Esophagus muscularis mucosa (tissue), 3 donors: ENCODE measurements at regions not wholly inside any gene's neighbourhood (a gene's known extent, or its start where the extent isn't known, plus 50 kb on each side); places are given as distances from the start of the nearest gene placed in this dataset.

ENCODE experiments used
- POLR2A ChIP-seq: fragments of 450-650 bp; IDR thresholded peaks from one replicate; pipeline ENCODE4 v1.6.1; 2017; ENCODE audit warnings: antibody characterized with exemption, moderate library complexity, mild to moderate bottlenecking, low read depth
- TF ChIP-seq, protein P1 (sequence below), 3 experiments: fragments of 200-600 bp in 2 of 3; fragments of 450-650 bp in 1 of 3; sonication (generic) in 2 of 3; IDR thresholded peaks; one replicate each; pipeline ENCODE4 v1.5.1; 2017 to 2019; ENCODE audit warnings: antibody characterized with exemption in 3 of 3, mild to moderate bottlenecking in 2 of 3, moderate library complexity in 1 of 3

DNA sequence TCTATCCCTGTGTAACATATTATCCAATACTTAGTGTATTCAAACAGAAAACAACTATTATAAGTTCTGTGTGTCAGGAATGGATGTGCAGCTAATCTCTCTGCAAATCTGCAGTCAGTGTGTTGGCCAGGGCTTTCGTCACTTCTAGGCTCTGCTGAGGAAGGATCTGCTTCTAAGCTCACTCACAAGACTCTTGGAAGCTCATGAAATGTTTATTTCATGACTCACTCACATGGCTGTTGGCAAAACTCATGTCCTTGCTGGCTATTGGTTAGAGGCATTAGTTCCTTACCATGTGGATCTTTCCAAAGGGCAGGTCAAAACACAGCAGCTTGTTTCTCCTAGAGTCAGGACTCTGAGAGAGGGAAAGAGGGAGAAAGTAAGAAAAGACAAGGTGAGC lies 367.4 kb upstream of the SMARCA2 start:
- TF ChIP-seq, protein P1, sequence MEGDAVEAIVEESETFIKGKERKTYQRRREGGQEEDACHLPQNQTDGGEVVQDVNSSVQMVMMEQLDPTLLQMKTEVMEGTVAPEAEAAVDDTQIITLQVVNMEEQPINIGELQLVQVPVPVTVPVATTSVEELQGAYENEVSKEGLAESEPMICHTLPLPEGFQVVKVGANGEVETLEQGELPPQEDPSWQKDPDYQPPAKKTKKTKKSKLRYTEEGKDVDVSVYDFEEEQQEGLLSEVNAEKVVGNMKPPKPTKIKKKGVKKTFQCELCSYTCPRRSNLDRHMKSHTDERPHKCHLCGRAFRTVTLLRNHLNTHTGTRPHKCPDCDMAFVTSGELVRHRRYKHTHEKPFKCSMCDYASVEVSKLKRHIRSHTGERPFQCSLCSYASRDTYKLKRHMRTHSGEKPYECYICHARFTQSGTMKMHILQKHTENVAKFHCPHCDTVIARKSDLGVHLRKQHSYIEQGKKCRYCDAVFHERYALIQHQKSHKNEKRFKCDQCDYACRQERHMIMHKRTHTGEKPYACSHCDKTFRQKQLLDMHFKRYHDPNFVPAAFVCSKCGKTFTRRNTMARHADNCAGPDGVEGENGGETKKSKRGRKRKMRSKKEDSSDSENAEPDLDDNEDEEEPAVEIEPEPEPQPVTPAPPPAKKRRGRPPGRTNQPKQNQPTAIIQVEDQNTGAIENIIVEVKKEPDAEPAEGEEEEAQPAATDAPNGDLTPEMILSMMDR (IDR thresholded peaks at IDR 0.05), result no peak
- no peak for TF ChIP-seq POLR2A
